Retina (tissue), 1 donor: ENCODE measurements at regions not wholly inside any gene's neighbourhood (a gene's known extent, or its start where the extent isn't known, plus 50 kb on each side); places are given as distances from the start of the nearest gene placed in this dataset.
A peak's percentile ranks its signal among the peaks of the same experiment; 100 is the strongest.

Experiments
- DNase-seq: peaks from one replicate; pipeline ENCODE4 v3.0.0-alpha.2; 2016

DNA sequence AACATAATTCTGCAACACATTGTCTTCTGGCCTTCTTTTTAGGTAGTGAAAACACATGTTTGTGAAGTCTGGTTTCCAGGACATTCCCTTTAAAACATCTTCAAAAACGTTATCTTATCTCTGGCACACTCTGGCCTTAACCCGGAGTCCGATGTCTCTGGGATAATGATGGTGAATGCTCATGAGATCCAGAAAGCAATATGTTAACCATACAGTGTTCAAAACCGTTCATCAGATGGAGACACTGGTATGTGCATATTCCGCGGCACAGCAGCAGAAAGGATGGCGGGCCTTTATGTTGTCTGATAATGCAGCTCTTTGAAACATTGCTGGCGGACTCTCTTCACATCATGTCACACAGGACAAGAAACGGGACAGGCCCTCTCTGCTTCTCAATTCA is 605.2 kb downstream of the CCDC171 start:
- no peak for DNase-seq

DNA sequence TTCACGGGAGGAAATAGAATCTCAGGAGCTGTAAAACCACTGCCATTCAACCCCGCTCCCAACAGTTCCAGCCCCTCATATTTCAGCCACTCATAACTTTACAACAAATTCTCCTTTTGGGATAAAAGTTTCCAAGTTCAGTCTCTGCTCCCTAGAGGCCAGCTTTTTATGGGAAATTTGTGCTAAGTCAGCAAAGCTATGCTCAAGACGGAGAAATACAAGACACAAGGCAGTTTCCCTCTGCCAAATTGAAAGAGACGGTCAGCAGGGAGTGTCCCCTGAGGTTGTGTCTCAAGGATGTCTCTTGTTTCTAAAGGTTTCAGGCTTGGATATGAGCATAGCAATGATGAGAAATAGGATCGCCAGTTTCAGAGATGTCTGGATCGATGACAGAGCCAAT is 608.6 kb downstream of the CCDC171 start:
- DNase-seq: no peak

- no peak for DNase-seq
These were observed 617.3 kb downstream of the CCDC171 start for GRCh38 chr9:16170119-16170518.

GRCh38 chr9:16171911-16172310 is 619.1 kb downstream of the CCDC171 start:
- DNase-seq: peak; percentile 63

DNA sequence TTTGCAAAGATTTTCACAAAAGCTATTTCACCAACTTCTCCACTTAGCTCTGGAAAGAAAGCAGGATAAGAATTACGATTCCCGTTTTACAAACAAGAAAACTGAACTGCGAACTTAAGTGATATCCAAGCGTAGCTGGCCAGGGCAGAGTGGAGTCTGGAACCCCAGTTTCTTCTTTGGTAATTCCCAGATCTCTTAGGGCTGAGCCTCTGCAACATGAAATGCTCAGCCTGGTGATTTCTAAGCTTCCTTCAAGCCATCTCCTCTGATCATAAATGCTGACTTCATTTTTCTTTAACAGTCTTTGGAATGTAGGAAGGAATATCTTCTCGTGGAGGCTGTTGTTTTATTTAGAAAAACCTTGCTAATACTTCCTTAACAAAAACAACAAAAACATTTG is 620.0 kb downstream of the CCDC171 start:
- no peak for DNase-seq

GRCh38 chr9:16174915-16175314 is 622.1 kb downstream of the CCDC171 start:
- no peak for DNase-seq

DNA sequence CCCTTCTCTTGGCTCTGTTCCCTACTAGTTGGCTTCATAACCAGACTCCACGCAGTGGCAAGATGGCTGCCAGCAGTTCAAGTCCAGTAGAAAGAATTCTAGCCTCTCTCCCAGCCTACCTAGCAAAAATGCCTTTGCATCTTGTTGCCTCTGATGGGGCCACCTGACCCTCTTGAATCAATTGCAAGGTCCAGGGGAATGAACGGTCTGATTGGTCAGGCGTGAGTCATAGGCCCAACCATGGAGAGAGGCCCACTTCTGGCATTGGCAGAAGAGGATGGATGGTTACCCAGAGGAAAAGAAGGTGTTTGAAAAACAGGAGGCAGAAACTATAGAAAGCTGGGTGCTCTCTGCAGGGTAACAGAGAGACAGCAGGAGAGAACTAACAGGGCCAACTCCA is 622.6 kb downstream of the CCDC171 start:
- DNase-seq: no peak

- DNase-seq: no peak
These were observed 625.5 kb downstream of the CCDC171 start for GRCh38 chr9:16178294-16178693.

GRCh38 chr9:16179566-16179965 is 626.7 kb downstream of the CCDC171 start:
- DNase-seq: no peak

DNA sequence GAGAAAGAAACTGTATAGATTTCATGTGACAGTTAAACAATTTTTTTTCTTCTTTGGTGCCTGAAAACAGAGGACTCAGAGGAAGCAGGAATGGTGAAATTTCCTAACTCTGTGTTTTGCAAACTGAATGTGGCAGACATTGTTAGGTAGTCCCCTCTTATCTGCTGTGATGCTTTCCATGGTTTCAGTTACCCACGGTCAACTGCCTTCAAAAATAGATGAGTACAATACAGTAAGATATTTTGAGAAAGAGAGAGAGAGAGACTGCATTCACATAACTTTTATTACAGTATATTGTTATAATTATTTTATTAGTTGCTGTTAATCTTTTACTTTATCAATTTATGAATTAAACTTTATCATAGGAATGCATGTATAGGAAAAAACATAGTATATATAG is 627.2 kb downstream of the CCDC171 start:
- DNase-seq: no peak

DNA sequence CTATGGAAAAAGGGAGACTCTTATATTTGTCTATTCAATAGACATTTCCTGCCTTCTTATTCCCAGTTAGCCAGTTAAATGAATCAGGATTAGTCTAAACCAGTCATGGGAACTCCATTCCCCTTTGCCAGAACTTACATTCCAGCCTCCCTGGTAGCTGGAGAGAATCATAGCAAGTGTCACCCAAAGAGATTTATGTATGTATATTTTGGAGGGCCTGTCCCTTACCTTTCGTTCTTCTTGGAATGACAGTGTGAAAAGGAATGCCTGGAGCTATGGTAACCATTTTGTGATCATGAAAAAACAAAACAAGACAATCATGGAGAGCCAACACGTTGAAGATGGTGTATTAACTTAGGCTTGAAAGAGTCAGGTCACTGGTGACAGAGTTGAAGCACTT is 627.7 kb downstream of the CCDC171 start:
- DNase-seq: no peak

- DNase-seq: no peak
These were observed 628.7 kb downstream of the CCDC171 start for GRCh38 chr9:16181539-16181938.

DNA sequence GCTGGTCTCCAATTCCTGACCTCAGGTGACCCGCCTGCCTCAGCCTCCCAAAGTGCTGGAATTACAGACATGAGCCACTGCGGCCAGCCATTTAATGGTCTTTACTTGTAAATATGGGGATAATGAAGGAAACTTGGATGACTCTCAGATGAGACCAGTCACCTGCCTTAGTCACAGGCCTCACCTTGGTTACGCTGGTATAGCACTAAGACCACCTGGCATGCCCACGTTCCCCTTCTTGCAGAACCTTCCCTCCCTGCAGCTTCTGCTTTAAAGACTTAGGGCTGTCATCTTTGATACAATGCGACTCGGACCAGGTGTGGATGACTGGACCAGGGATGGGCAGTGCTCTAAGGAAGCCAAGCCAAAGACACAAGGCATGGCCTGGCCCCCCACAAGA is 629.9 kb downstream of the CCDC171 start:
- DNase-seq: no peak

GRCh38 chr9:16184964-16185646 is 632.3 kb downstream of the CCDC171 start:
- DNase-seq: no peak

GRCh38 chr9:16191191-16191590 is 638.3 kb downstream of the CCDC171 start:
- no peak for DNase-seq

GRCh38 chr9:16191691-16192402 is 639.0 kb downstream of the CCDC171 start:
- peak; percentile 87 for DNase-seq

DNA sequence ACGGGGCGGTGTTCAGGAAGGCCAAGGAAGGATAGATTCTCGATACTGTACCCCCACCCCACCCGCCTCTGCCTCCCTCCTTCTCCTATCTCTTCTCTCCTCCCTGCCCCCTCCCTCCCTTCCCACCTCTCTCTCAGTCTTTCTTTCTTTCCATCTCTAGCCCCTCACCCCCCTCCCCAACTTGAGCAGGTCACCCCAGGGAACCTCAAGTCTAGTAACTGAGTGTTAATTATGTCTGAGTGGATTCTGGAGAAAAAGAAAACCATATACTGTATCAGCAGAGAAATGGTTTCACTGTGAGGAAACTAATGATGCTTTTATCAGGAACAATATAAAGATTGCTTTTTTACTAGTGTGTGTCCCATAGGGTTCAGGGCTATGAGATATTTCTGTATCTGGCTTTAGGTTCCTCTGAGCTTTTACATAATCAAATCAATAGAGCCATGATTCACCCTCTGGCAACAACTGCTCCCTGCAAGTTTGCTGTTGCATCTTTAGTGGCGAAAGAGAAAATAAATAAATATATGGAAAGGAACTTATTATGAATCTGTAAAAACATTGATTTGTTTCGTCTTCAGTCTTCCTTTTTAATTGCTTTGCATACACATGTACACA is 639.7 kb downstream of the CCDC171 start:
- DNase-seq: no peak

- DNase-seq: no peak
These were observed 640.2 kb downstream of the CCDC171 start for GRCh38 chr9:16193066-16193465.

- no peak for DNase-seq
These were observed 643.4 kb downstream of the CCDC171 start for GRCh38 chr9:16196206-16196605.

DNA sequence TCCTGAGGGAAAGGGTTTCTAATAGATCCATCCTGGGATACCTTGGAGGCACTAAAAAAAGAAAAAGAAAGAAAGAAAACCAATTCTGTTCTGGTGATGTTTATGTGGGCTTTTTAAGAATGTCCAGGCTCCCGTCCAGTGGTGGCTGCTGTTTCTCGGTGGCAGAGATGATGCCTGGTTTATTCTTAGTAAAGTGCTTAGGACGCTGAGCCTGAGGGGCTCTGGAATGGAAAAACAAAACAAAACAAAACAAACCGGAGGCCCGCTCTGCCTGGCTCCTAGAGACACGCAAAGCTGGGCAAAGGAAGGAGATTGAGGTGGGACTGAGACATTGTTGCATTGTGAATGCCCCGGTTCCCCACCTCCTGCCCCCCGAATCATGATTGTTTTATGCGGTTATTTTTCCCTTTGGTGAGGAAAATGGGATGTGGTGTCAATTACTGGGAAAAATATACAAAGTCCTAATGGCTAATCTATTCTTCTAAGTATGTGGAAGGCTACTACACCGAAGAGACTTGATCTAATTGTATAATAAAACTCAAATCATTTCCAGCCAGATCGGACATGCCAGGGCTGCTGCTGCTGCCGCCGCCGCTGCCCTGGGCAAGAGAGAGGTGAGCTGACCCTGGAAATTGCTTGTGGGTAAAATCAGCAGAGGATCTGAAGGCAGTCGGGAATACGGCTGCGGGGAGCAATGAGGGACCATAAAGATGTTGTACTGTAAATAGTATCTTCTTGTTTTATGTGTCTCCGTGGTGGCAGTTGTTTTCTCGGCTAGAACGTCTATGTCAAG is 644.9 kb downstream of the CCDC171 start:
- no peak for DNase-seq

- no peak for DNase-seq
These were observed 646.2 kb downstream of the CCDC171 start for GRCh38 chr9:16198996-16199395.

- no peak for DNase-seq
These were observed 649.4 kb downstream of the CCDC171 start for GRCh38 chr9:16202221-16202620.
